CD14-positive monocyte (primary cell): ENCODE measurements at regions not wholly inside any gene's neighbourhood (a gene's known extent, or its start where the extent isn't known, plus 50 kb on each side); places are given as distances from the start of the nearest gene placed in this dataset.

Source experiments
- DNase-seq, 3 donors: peaks; one replicate each; pipeline ENCODE4 v3.0.0-alpha.2; 2011 to 2022
- H2AFZ ChIP-seq: 2 replicates; pipeline ENCODE4 v1.6.0; 2012; ENCODE audit warnings: mild to moderate bottlenecking, low read depth, low read length, inconsistent platforms; ENCODE audit not compliant: insufficient read depth, poor library complexity, severe bottlenecking
- H3K27ac ChIP-seq, 2 donors: 1 replicate in 1 of 2; 2 replicates in 1 of 2; pipeline ENCODE4 v1.5.1; 2012 to 2013; ENCODE audit warnings: low read length in 2 of 2, control low read depth in 1 of 2, inconsistent platforms in 1 of 2, low read depth in 1 of 2, mild to moderate bottlenecking in 1 of 2
- H3K27me3 ChIP-seq, 2 donors: one replicate each; pipeline versions ENCODE4 v1.6.0 to v1.6.1; 2011 to 2013; ENCODE audit warnings: low read length in 2 of 2; ENCODE audit not compliant: control insufficient read depth in 2 of 2, insufficient read depth in 2 of 2
- H3K36me3 ChIP-seq, 2 donors: replicated peaks in 1 of 2; 1 replicate in 1 of 2; 2 replicates in 1 of 2; pipeline versions ENCODE4 v1.5.1 to v1.6.1; 2012 to 2013; ENCODE audit warnings: low read length in 2 of 2, control low read depth in 1 of 2, inconsistent platforms in 1 of 2, mild to moderate bottlenecking in 1 of 2; ENCODE audit not compliant: insufficient read depth in 2 of 2, control insufficient read depth in 1 of 2
- H3K4me1 ChIP-seq, 2 donors: 1 replicate in 1 of 2; 2 replicates in 1 of 2; pipeline versions ENCODE4 v1.5.1 to v1.6.1; 2012 to 2013; ENCODE audit warnings: low read length in 2 of 2, control low read depth in 1 of 2, inconsistent platforms in 1 of 2, mild to moderate bottlenecking in 1 of 2, moderate library complexity in 1 of 2; ENCODE audit not compliant: insufficient read depth in 2 of 2, control insufficient read depth in 1 of 2
- H3K4me2 ChIP-seq: replicated peaks from 2 replicates; pipeline ENCODE3; 2012; ENCODE audit warnings: low read length, moderate library complexity, mild to moderate bottlenecking; ENCODE audit not compliant: poor library complexity, severe bottlenecking; ENCODE audit errors: extremely low read depth
- H3K4me3 ChIP-seq, 3 experiments: fragments of 200-600 bp in 1 of 3; sonication (generic) in 1 of 3; replicated peaks in 1 of 3; 1 replicate in 2 of 3; 2 replicates in 1 of 3; pipeline ENCODE4 v1.5.1; 2011 to 2013; ENCODE audit warnings: low read length in 3 of 3, mild to moderate bottlenecking in 3 of 3, control low read depth in 2 of 3, low read depth in 2 of 3, inconsistent platforms in 1 of 3, moderate library complexity in 1 of 3
- H3K79me2 ChIP-seq: 2 replicates; pipeline ENCODE4 v1.6.0; 2012; ENCODE audit warnings: mild to moderate bottlenecking, control low read depth, inconsistent platforms, low read length, moderate library complexity; ENCODE audit not compliant: insufficient read depth
- H3K9ac ChIP-seq: 2 replicates; pipeline ENCODE4 v1.6.0; 2017; ENCODE audit warnings: low read length, mild to moderate bottlenecking; ENCODE audit not compliant: insufficient read depth, poor library complexity, severe bottlenecking
- H3K9me3 ChIP-seq, 2 donors: replicated peaks in 1 of 2; 1 replicate in 1 of 2; 2 replicates in 1 of 2; pipeline versions ENCODE4 v1.5.1 to v1.6.1; 2012 to 2013; ENCODE audit warnings: low read length in 2 of 2, control low read depth in 1 of 2; ENCODE audit not compliant: control insufficient read depth in 1 of 2, insufficient read depth in 1 of 2
- H4K20me1 ChIP-seq: 2 replicates; pipeline ENCODE4 v1.6.0; 2012; ENCODE audit warnings: mild to moderate bottlenecking, low read length, control low read depth, moderate library complexity; ENCODE audit not compliant: insufficient read depth
- H3K27ac Mint-ChIP-seq, 7 donors: one replicate each; pipeline ENCODE4 v1.8.0; 2020; ENCODE audit warnings: mild to moderate bottlenecking in 7 of 7, mixed read lengths in 7 of 7, moderate library complexity in 6 of 7, inconsistent platforms in 2 of 7
- H3K27me3 Mint-ChIP-seq, 3 donors: one replicate each; pipeline ENCODE4 v1.8.0; 2021 to 2022; ENCODE audit warnings: low read depth in 3 of 3, mild to moderate bottlenecking in 3 of 3, mixed read lengths in 3 of 3, moderate library complexity in 3 of 3, inconsistent platforms in 1 of 3
- H3K36me3 Mint-ChIP-seq, 2 donors: one replicate each; pipeline ENCODE4 v1.8.0; 2020; ENCODE audit warnings: mixed read lengths in 2 of 2, inconsistent platforms in 1 of 2, mild to moderate bottlenecking in 1 of 2
- H3K4me1 Mint-ChIP-seq: one replicate; pipeline ENCODE4 v1.8.0; 2020; ENCODE audit warnings: mild to moderate bottlenecking, mixed read lengths
- H3K4me3 Mint-ChIP-seq, 2 donors: one replicate each; pipeline ENCODE4 v1.8.0; 2020; ENCODE audit warnings: mild to moderate bottlenecking in 2 of 2, mixed read lengths in 2 of 2, moderate library complexity in 1 of 2
- H3K9me3 Mint-ChIP-seq, 7 donors: one replicate each; pipeline ENCODE4 v1.8.0; 2020 to 2022; ENCODE audit warnings: mixed read lengths in 7 of 7, mild to moderate bottlenecking in 6 of 7, moderate library complexity in 6 of 7, inconsistent platforms in 2 of 7
- WGBS: methylation state at CpG from one replicate; pipeline ENCODE4 v1.1.5; 2013; ENCODE audit warnings: missing lambda C conversion rate; ENCODE audit not compliant: insufficient coverage; 5-methylcytosine and 5-hydroxymethylcytosine counted together
- intact Hi-C, 2 donors: fragments of 100-400 bp; cut with micrococcal nuclease; formaldehyde crosslinking; loops; one replicate each; pipeline versions ENCODE4 v1.15.0 to v1.15.1; 2023
- TF ChIP-seq, protein P1 (sequence below): fragments of 200-600 bp; IDR thresholded peaks from one replicate; pipeline ENCODE4 v1.8.0; 2022; ENCODE audit warnings: antibody characterized with exemption, mild to moderate bottlenecking

GRCh38 chr2:21759819-21760218, 636.1 kb downstream of the TDRD15 start:
- Histone ChIP-seq H3K9ac (no peak overlapping the region), H4K20me1 (no peaks in the 10 kb centered on the region), H3K27ac (no peak overlapping the region), H2AFZ (no peak overlapping the region), H3K4me3 (no peak overlapping the region), H3K4me1 (no peaks in the 10 kb centered on the region), H3K9me3 (peaks cover 0 to 3% of the 10 kb centered on the region in 2 donors), H3K79me2 (no peaks in the 10 kb centered on the region), H3K4me2 (no peak overlapping the region), H3K27me3 (no peaks in the 10 kb centered on the region), H3K36me3 (no peaks in the 10 kb centered on the region)
- H3K4me1 Mint-ChIP-seq, result no peaks in the 10 kb centered on the region
- H3K27ac Mint-ChIP-seq, result no peak overlapping the region
- no peaks in the 10 kb centered on the region for H3K36me3 Mint-ChIP-seq
- TF ChIP-seq, protein P1, sequence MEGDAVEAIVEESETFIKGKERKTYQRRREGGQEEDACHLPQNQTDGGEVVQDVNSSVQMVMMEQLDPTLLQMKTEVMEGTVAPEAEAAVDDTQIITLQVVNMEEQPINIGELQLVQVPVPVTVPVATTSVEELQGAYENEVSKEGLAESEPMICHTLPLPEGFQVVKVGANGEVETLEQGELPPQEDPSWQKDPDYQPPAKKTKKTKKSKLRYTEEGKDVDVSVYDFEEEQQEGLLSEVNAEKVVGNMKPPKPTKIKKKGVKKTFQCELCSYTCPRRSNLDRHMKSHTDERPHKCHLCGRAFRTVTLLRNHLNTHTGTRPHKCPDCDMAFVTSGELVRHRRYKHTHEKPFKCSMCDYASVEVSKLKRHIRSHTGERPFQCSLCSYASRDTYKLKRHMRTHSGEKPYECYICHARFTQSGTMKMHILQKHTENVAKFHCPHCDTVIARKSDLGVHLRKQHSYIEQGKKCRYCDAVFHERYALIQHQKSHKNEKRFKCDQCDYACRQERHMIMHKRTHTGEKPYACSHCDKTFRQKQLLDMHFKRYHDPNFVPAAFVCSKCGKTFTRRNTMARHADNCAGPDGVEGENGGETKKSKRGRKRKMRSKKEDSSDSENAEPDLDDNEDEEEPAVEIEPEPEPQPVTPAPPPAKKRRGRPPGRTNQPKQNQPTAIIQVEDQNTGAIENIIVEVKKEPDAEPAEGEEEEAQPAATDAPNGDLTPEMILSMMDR, result no peak
- intact Hi-C loops, result no loop called here
- H3K27me3 Mint-ChIP-seq, result no peaks in the 10 kb centered on the region
- no peak overlapping the region for H3K4me3 Mint-ChIP-seq
- no peak for DNase-seq
- H3K9me3 Mint-ChIP-seq, result peaks cover 0 to 5% (median 3%) of the 10 kb centered on the region in 7 donors

GRCh38 chr2:21761361-21761760, 637.6 kb downstream of the TDRD15 start:
- intact Hi-C loops, result no loop called here
- Mint-ChIP-seq H3K27me3 (no peaks in the 10 kb centered on the region), H3K4me3 (no peak overlapping the region), H3K36me3 (no peaks in the 10 kb centered on the region), H3K4me1 (no peaks in the 10 kb centered on the region), H3K9me3 (peaks cover 0 to 5% (median 3%) of the 10 kb centered on the region in 7 donors), H3K27ac (no peak overlapping the region)
- Histone ChIP-seq H3K4me1 (no peaks in the 10 kb centered on the region), H3K79me2 (no peaks in the 10 kb centered on the region), H3K36me3 (no peaks in the 10 kb centered on the region), H3K9ac (no peak overlapping the region), H4K20me1 (no peaks in the 10 kb centered on the region), H3K27ac (no peak overlapping the region), H3K4me3 (no peak overlapping the region), H3K9me3 (peaks cover 0 to 3% of the 10 kb centered on the region in 2 donors), H3K27me3 (no peaks in the 10 kb centered on the region), H3K4me2 (no peak overlapping the region), H2AFZ (no peak overlapping the region)
- DNase-seq, result no peak
- TF ChIP-seq, protein P1, result no peak
- no CpG with 5 or more reads among the region's 2 CpGs for WGBS
